ENCODE measurements at regions not wholly inside any gene's neighbourhood (a gene's known extent, or its start where the extent isn't known, plus 50 kb on each side); places are given as distances from the start of the nearest gene placed in this dataset.
"Not testable (repeated sequence)": the region's sequence is repeated elsewhere in the genome, so short reads cannot be mapped to it uniquely, and the experiment has no call there.

DNA sequence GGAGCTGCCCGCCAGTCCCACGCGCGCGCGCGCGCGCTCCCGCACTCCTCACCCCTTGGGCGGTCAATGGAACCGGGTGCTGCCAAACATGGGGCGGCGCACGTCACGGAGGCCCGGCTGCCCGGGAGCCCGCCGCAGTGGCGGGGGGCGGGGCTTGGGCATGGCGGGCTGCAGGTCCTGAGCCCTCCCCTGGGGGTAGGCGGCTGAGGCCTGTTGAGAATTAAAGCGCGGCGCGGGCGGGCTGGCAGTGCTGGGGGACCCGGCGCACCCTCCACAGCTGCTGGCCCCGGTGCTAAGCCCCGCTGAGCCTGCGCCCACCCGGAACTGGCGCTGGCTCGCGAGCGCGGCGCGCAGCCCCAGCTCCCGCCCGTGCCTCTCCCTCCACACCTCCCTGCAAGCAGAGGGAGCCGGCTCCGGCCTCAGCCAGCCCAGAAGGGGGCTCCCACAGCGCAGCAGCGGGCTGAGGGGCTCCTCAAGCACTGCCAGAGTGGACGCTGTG lies 634.2 kb downstream of the ANKRD7 start:
- ATAC-seq (peak in 2 of 4 donors; percentile 31 to 75), FAIRE-seq (no peak), DNase-seq (peak in 2 of 6 donors; percentile 21 to 50)
- TF ChIP-seq, protein P1, sequence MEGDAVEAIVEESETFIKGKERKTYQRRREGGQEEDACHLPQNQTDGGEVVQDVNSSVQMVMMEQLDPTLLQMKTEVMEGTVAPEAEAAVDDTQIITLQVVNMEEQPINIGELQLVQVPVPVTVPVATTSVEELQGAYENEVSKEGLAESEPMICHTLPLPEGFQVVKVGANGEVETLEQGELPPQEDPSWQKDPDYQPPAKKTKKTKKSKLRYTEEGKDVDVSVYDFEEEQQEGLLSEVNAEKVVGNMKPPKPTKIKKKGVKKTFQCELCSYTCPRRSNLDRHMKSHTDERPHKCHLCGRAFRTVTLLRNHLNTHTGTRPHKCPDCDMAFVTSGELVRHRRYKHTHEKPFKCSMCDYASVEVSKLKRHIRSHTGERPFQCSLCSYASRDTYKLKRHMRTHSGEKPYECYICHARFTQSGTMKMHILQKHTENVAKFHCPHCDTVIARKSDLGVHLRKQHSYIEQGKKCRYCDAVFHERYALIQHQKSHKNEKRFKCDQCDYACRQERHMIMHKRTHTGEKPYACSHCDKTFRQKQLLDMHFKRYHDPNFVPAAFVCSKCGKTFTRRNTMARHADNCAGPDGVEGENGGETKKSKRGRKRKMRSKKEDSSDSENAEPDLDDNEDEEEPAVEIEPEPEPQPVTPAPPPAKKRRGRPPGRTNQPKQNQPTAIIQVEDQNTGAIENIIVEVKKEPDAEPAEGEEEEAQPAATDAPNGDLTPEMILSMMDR (IDR thresholded peaks at IDR 0.05): no peak
- Histone ChIP-seq H3K4me3 (no peak overlapping the region), H3K27me3 (no peaks in the 10 kb centered on the region), H3K36me3 (no peaks in the 10 kb centered on the region), H3K27ac (no peak overlapping the region), H3K4me1 (no peaks in the 10 kb centered on the region), H3K9me3 (no peaks in the 10 kb centered on the region)
- WGBS, 2 donors: 77 to 87% methylated on average over 49 of the region's 49 CpGs
- intact Hi-C loops (cut with DNase I): no loop called here

DNA sequence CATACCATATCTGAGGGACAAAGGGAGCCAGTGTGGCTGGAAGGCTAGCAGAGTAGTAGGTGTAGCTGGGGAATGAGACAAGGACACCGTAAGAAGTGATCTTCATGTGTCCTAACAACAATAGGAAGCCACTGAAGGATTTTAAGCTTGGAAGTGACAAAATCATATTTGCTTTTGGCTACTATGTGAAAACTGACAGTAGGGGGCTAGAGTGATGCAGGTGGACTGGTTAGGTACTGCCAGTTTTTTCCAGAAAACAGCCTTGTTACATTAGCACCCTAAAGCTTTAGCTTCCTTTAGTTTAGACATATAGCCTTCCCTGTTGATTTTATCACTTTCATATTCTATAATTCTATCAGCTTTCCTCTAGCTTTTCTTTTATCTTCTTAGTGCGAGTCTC lies 637.1 kb downstream of the ANKRD7 start:
- DNase-seq: no peak
- Histone ChIP-seq H3K36me3 (no peaks in the 10 kb centered on the region), H3K4me1 (no peaks in the 10 kb centered on the region), H3K4me3 (no peak overlapping the region), H3K27ac (no peak overlapping the region), H3K9me3 (no peaks in the 10 kb centered on the region), H3K27me3 (no peaks in the 10 kb centered on the region)
- ATAC-seq: no peak
- TF ChIP-seq, protein P1 (IDR thresholded peaks at IDR 0.05): no peak
- intact Hi-C loops (cut with DNase I): no loop called here
- WGBS, 2 donors: 74 to 78% methylated on average over 2 of the region's 2 CpGs
- no peak for FAIRE-seq

DNA sequence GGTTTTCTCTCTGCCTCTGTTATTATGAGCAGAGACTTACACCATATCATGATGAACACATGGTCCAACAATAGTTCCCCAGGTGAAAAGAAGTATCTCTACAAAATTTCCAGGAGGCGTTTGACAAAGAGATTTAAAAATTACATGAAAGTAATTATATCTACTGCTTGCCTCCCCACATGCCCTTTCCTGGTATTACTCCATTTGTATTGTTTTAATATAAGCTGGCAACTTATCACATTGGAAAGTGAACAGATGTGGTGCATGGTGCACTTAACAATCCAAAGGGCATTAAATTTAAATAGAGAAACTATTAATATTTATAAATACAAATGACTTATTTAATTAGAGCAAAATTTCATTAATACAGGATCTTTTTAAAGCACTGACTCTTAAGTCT lies 638.2 kb downstream of the ANKRD7 start:
- no peaks in the 10 kb centered on the region for H3K36me3 ChIP-seq
- FAIRE-seq (no peak), DNase-seq (no peak), ATAC-seq (no peak)
- intact Hi-C loops (cut with DNase I): no loop called here
- no peaks in the 10 kb centered on the region for H3K4me1 ChIP-seq
- H3K27me3 ChIP-seq: no peaks in the 10 kb centered on the region
- no peak overlapping the region for H3K4me3 ChIP-seq
- WGBS, 2 donors: 33 to 34% methylated on average over 1 of the region's 1 CpG
- TF ChIP-seq, protein P1 (IDR thresholded peaks at IDR 0.05): no peak
- no peak overlapping the region for H3K27ac ChIP-seq
- no peaks in the 10 kb centered on the region for H3K9me3 ChIP-seq

DNA sequence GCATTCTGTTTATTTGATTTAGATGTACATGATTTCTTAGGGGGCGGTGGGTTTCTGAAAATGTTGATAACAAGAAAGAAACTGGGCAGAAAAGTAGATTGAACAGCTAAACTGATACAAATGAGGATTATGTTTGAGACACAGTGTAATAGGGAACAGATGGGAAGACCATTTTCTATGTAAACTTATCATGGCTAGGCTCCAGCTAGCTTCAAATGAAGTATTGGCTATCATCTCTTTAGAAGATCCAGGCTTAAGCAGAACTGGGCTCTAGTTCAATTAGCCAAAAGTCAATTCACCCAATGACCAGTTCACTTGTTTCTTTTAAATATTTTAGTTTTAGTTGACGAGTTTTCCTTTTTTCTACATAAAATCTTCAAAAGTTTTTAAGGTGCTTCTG lies 639.5 kb downstream of the ANKRD7 start:
- Histone ChIP-seq H3K27ac (no peak overlapping the region), H3K4me3 (no peak overlapping the region), H3K36me3 (no peaks in the 10 kb centered on the region), H3K9me3 (no peaks in the 10 kb centered on the region), H3K4me1 (no peaks in the 10 kb centered on the region), H3K27me3 (no peaks in the 10 kb centered on the region)
- TF ChIP-seq, protein P1 (IDR thresholded peaks at IDR 0.05): no peak
- ATAC-seq: no peak
- WGBS, 2 donors: 50 to 63% methylated on average over 2 of the region's 2 CpGs
- FAIRE-seq: no peak
- intact Hi-C loops (cut with DNase I): no loop called here
- no peak for DNase-seq

DNA sequence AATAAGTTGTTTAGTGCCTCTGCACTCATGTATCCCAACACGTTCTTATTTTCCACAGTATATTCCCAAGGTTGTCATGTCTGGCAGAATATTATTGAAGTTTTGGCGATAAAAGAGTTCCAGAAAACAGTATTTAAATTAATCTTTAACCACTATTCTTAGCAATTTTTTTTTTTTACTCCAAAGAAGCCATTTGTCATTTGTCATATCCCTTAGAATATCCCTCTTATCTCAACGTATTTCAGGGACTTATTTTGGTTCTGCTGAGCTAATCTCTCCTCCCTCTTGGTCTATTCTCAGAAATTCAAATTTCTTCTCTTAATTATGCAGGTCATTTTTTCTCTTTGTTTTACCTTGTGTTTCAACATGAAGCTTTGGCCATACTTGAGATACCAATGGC lies 643.4 kb downstream of the ANKRD7 start:
- intact Hi-C loops (cut with DNase I): no loop called here
- no peak for DNase-seq
- Histone ChIP-seq H3K4me3 (no peak overlapping the region), H3K27ac (no peak overlapping the region), H3K27me3 (no peaks in the 10 kb centered on the region), H3K9me3 (no peaks in the 10 kb centered on the region), H3K36me3 (no peaks in the 10 kb centered on the region), H3K4me1 (no peaks in the 10 kb centered on the region)
- no peak for FAIRE-seq
- ATAC-seq: no peak
- TF ChIP-seq, protein P1 (IDR thresholded peaks at IDR 0.05): no peak
- 9 to 11% methylated on average over 3 of the region's 3 CpGs for WGBS, 2 donors

DNA sequence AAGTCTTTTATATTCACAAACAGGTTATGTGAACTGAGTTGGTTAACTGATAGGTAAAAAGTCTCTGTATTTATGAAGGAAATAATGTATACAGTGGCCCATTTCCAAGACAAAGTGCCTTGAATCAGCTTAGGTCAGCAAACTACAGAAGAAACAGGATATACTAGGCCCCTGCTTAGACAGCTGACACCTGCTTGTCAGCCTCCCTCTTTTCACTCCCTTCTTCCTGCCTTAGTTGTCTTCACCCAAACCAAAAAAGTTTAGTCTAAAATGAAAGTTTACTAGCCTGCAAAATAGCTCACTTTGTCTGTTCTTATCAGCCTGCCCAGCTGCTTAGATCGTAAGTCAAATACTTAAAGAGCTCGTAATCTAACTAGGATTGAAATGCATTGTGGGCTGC lies 644.6 kb downstream of the ANKRD7 start:
- 39 to 48% methylated on average over 2 of the region's 2 CpGs for WGBS, 2 donors
- intact Hi-C loops (cut with DNase I); H3K36me3 ChIP-seq; H3K4me3 ChIP-seq; H3K27me3 ChIP-seq; DNase-seq; FAIRE-seq; H3K4me1 ChIP-seq; H3K9me3 ChIP-seq; ATAC-seq; H3K27ac ChIP-seq: not testable (repeated sequence)
